GM23338 (cell line): ENCODE measurements at regions not wholly inside any gene's neighbourhood (a gene's known extent, or its start where the extent isn't known, plus 50 kb on each side); places are given as distances from the start of the nearest gene placed in this dataset.

Experiments used
- ATAC-seq: fragments of 200-7000 bp; cut with Tn5 transposase; 3 replicates; pipeline ENCODE4 v1.9.1; 2020
- DNase-seq: peaks from one replicate; pipeline ENCODE4 v3.0.0-alpha.2; 2015; ENCODE audit warnings: low spot score
- H2AFZ ChIP-seq: fragments of 200-600 bp; sonication (generic); 2 replicates; pipeline ENCODE4 v1.8.0; 2016; ENCODE audit warnings: antibody characterized with exemption, mild to moderate bottlenecking, moderate library complexity
- H3F3A ChIP-seq: fragments of 200-600 bp; sonication (generic); replicated peaks from 2 replicates; pipeline ENCODE4 v1.8.0; 2017; ENCODE audit warnings: antibody characterized with exemption, mixed run types, low read depth
- H3K27ac ChIP-seq: fragments of 200-600 bp; sonication (generic); 2 replicates; pipeline ENCODE4 v1.6.1; 2016; ENCODE audit warnings: low read depth
- H3K27me3 ChIP-seq: fragments of 200-600 bp; sonication (generic); 2 replicates; pipeline ENCODE4 v1.8.0; 2016; ENCODE audit warnings: mild to moderate bottlenecking, mixed run types, moderate library complexity; ENCODE audit not compliant: insufficient read depth
- H3K36me3 ChIP-seq: fragments of 200-600 bp; sonication (generic); 2 replicates; pipeline ENCODE4 v1.8.0; 2016; ENCODE audit warnings: mild to moderate bottlenecking; ENCODE audit not compliant: insufficient read depth
- H3K4me1 ChIP-seq: fragments of 200-600 bp; sonication (generic); 2 replicates; pipeline ENCODE4 v1.8.0; 2016; ENCODE audit warnings: mild to moderate bottlenecking, moderate library complexity; ENCODE audit not compliant: insufficient read depth
- H3K4me2 ChIP-seq: fragments of 200-600 bp; sonication (generic); 2 replicates; pipeline ENCODE4 v1.7.1; 2017; ENCODE audit warnings: mixed run types
- H3K4me3 ChIP-seq: fragments of 200-600 bp; sonication (generic); 2 replicates; pipeline ENCODE4 v1.6.1; 2016; ENCODE audit warnings: mixed run types
- H3K79me2 ChIP-seq: fragments of 200-600 bp; sonication (generic); replicated peaks from 2 replicates; pipeline ENCODE4 v1.8.0; 2017; ENCODE audit warnings: mild to moderate bottlenecking; ENCODE audit not compliant: insufficient read depth
- H3K9me2 ChIP-seq: fragments of 200-600 bp; sonication (generic); 2 replicates; pipeline ENCODE4 v1.8.0; 2017; ENCODE audit not compliant: insufficient read depth
- H4K20me1 ChIP-seq: fragments of 200-600 bp; sonication (generic); replicated peaks from 2 replicates; pipeline ENCODE4 v1.8.0; 2017; ENCODE audit warnings: mild to moderate bottlenecking; ENCODE audit not compliant: insufficient read depth
- H3K27ac Mint-ChIP-seq: 2 replicates; pipeline ENCODE4 v1.8.0; 2020; ENCODE audit warnings: inconsistent platforms, mild to moderate bottlenecking, moderate library complexity, mixed read lengths
- H3K27me3 Mint-ChIP-seq: 3 replicates; pipeline ENCODE4 v1.8.0; 2022; ENCODE audit warnings: low read depth, mild to moderate bottlenecking, moderate library complexity, mixed read lengths, inconsistent platforms; ENCODE audit not compliant: insufficient read depth, poor library complexity
- H3K36me3 Mint-ChIP-seq: 3 replicates; pipeline ENCODE4 v1.8.0; 2021; ENCODE audit warnings: low read depth, mild to moderate bottlenecking, inconsistent platforms, moderate library complexity, mixed read lengths
- H3K4me1 Mint-ChIP-seq: 3 replicates; pipeline ENCODE4 v1.8.0; 2020; ENCODE audit warnings: mild to moderate bottlenecking, inconsistent platforms, mixed read lengths
- H3K4me3 Mint-ChIP-seq: 3 replicates; pipeline ENCODE4 v1.8.0; 2021; ENCODE audit warnings: moderate library complexity, mild to moderate bottlenecking, inconsistent platforms, mixed read lengths
- H3K9me3 Mint-ChIP-seq: 3 replicates; pipeline ENCODE4 v1.8.0; 2020; ENCODE audit warnings: moderate library complexity, mild to moderate bottlenecking, inconsistent platforms, mixed read lengths
- EZH2 ChIP-seq: fragments of 200-600 bp; sonication (generic); IDR thresholded peaks from one replicate; pipeline ENCODE4 v1.8.0; 2017; ENCODE audit warnings: antibody characterized with exemption, mild to moderate bottlenecking, low read depth; ENCODE audit not compliant: unreplicated experiment
- EZH2phosphoT487 ChIP-seq: fragments of 200-600 bp; sonication (generic); IDR thresholded peaks from one replicate; pipeline ENCODE4 v1.8.1; 2018; ENCODE audit warnings: antibody characterized with exemption; ENCODE audit not compliant: unreplicated experiment
- JUNB ChIP-seq: IDR thresholded peaks from one replicate; pipeline ENCODE4 v1.6.1; 2016; ENCODE audit warnings: antibody characterized with exemption; ENCODE audit not compliant: unreplicated experiment
- STAT1 ChIP-seq: IDR thresholded peaks from one replicate; pipeline ENCODE4 v1.6.1; 2016; ENCODE audit warnings: antibody characterized with exemption; ENCODE audit not compliant: unreplicated experiment
- ZNF114 ChIP-seq: fragments of 250-450 bp; sonication (Bioruptor Pico); IDR thresholded peaks from 2 replicates; pipeline ENCODE4 v1.5.0; 2020; ENCODE audit warnings: mild to moderate bottlenecking, moderate library complexity
- ZNF331 ChIP-seq: fragments of 250-450 bp; sonication (Bioruptor Pico); IDR thresholded peaks from 2 replicates; pipeline ENCODE4 v1.5.0; 2020; ENCODE audit warnings: low read depth, mild to moderate bottlenecking, moderate library complexity
- ZNF462 ChIP-seq: fragments of 250-450 bp; sonication (Bioruptor Pico); IDR thresholded peaks from 2 replicates; pipeline ENCODE4 v1.5.0; 2020; ENCODE audit warnings: mild to moderate bottlenecking, moderate library complexity

GRCh38 chr20:24866742-24867141, 82.3 kb upstream of the CST7 start (continued):
- TF ChIP-seq ZNF462 (CRISPR knock-in tag) (no peak), JUNB (no peak), ZNF114 (CRISPR knock-in tag) (no peak)

- Mint-ChIP-seq H3K4me1 (no peaks in the 10 kb centered on the region), H3K4me3 (no peak overlapping the region), H3K9me3 (peaks cover 39% of the 10 kb centered on the region), H3K27me3 (no peaks in the 10 kb centered on the region), H3K36me3 (peaks cover 20% of the 10 kb centered on the region), H3K27ac (no peak overlapping the region)
- no peaks in the 10 kb centered on the region for H3K79me2 ChIP-seq
- no peaks in the 10 kb centered on the region; the same call in 1 of the 2 replicates for H3K36me3 ChIP-seq
- H3K27me3 ChIP-seq, result no peaks in the 10 kb centered on the region
- H4K20me1 ChIP-seq, result no peaks in the 10 kb centered on the region
- no peaks in the 10 kb centered on the region for H3K4me1 ChIP-seq
- no peak overlapping the region for H3K27ac ChIP-seq
- no peak for ATAC-seq
- H3K4me3 ChIP-seq, result no peak overlapping the region
- H2AFZ ChIP-seq, result no peak overlapping the region
- H3K4me2 ChIP-seq, result no peak overlapping the region
- DNase-seq, result no peak
- H3K9me2 ChIP-seq, result no peaks in the 10 kb centered on the region
- TF ChIP-seq ZNF331 (CRISPR knock-in tag) (no peak), EZH2 (no peak), ZNF462 (CRISPR knock-in tag) (no peak), EZH2phosphoT487 (no peak), STAT1 (no peak)
- H3F3A ChIP-seq, result no peaks in the 10 kb centered on the region
These were observed 81.5 kb upstream of the CST7 start for GRCh38 chr20:24867556-24867955.
